Middle frontal gyrus (tissue), 1 donor: ENCODE measurements at regions not wholly inside any gene's neighbourhood (a gene's known extent, or its start where the extent isn't known, plus 50 kb on each side); places are given as distances from the start of the nearest gene placed in this dataset.

Experiments used
- DNase-seq: peaks from one replicate; pipeline ENCODE4 v3.0.0-alpha.2; 2015; ENCODE audit warnings: low spot score; ENCODE audit errors: extremely low spot score

DNA sequence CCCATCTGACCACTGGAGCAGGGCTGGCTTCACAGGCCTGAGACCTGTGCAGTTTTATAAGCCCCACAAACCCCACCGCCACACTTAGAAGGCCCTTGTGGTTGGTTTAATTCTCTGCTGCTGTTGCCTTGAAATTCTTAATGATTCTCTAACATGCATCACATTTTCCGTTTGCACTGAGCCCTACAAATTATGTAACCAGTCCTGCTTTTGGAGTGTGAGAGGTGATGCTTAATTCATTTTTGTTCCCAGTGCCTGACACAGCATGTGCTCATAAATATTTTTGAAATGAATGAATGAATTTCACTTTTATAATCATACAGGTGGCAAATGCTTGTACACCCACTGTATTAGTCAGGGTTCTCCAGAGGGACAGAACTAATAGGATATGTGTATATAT is 52.8 kb upstream of the PLXNC1 start:
- DNase-seq, result no peak

DNA sequence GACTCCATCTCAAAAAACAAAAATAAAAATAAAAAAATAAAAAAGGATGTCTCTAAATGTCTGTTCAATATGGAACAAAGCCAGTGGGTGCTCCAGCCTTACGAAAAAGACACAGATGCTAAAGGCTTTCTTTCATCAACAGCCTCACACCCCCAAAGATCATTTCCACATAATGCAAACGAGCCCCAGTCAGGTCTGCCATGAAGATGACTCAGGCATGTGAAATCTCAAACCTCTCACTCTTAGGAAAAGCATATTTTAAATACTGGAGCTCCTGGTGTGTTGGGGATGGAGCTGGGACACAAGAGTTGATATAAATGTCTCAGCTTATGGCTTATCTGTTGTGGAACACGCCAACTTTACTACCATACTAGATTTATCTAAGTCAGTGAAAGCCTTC is 49.9 kb upstream of the PLXNC1 start:
- no peak for DNase-seq
